ENCODE measurements at regions not wholly inside any gene's neighbourhood (a gene's known extent, or its start where the extent isn't known, plus 50 kb on each side); places are given as distances from the start of the nearest gene placed in this dataset.

- intact Hi-C loops (cut with micrococcal nuclease), result no loop called here
- H3K27me3 Mint-ChIP-seq, result no peaks in the 10 kb centered on the region
- DNase-seq, result no peak
- H3K9me3 Mint-ChIP-seq, result peaks cover 25% of the 10 kb centered on the region
- POLR2A ChIA-PET, result no interaction called here
- H3K4me3 Mint-ChIP-seq, result no peak overlapping the region
- CTCF ChIA-PET, result no interaction called here
- ATAC-seq, result no peak
- no peaks in the 10 kb centered on the region for H3K36me3 Mint-ChIP-seq (ENCODE audit: low read depth)
- H3K4me1 Mint-ChIP-seq (ENCODE audit: low read depth), result no peaks in the 10 kb centered on the region
- no peak for TF ChIP-seq CTCF (IDR thresholded peaks at IDR 0.05)
- H3K27ac Mint-ChIP-seq, result no peak overlapping the region
These were observed 461.4 kb upstream of the TYRP1 start for GRCh38 chr9:12231832-12232231.

DNA sequence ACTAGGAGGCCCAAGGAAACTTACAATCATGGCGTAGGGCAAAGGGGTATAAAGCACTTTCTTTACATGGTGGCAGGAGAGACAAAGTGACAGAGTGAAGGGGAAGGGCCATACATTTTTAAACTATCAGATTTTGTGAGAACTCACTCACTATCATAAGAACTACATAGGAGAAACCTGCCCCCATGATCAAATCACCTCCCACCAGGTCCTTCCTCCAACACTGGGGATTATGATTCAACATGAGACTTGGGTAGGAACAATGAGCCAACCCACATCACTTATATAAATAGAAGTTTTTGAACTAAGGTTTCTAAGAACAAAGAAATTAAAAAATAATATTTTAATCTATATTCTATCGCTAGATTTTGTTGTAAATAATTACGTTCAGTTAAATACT is 460.3 kb upstream of the TYRP1 start:
- H3K4me1 Mint-ChIP-seq (ENCODE audit: low read depth), result no peaks in the 10 kb centered on the region
- ATAC-seq (no peak), DNase-seq (no peak)
- peaks cover 29% of the 10 kb centered on the region for H3K9me3 Mint-ChIP-seq
- ChIA-PET POLR2A (no interaction called here), CTCF (no interaction called here)
- H3K4me3 Mint-ChIP-seq, result no peak overlapping the region
- TF ChIP-seq CTCF (IDR thresholded peaks at IDR 0.05), result no peak
- H3K27me3 Mint-ChIP-seq, result no peaks in the 10 kb centered on the region
- no peak overlapping the region for H3K27ac Mint-ChIP-seq
- intact Hi-C loops (cut with micrococcal nuclease), result no loop called here
- no peaks in the 10 kb centered on the region for H3K36me3 Mint-ChIP-seq (ENCODE audit: low read depth)

- TF ChIP-seq CTCF (IDR thresholded peaks at IDR 0.05), result no peak
- Mint-ChIP-seq H3K9me3 (peaks cover 34% of the 10 kb centered on the region), H3K27me3 (no peaks in the 10 kb centered on the region), H3K4me1 (ENCODE audit: low read depth) (no peaks in the 10 kb centered on the region), H3K36me3 (ENCODE audit: low read depth) (no peaks in the 10 kb centered on the region), H3K27ac (no peak overlapping the region), H3K4me3 (no peak overlapping the region)
- intact Hi-C loops (cut with micrococcal nuclease), result no loop called here
- ATAC-seq, result no peak
- CTCF ChIA-PET, result no interaction called here
- POLR2A ChIA-PET, result no interaction called here
- no peak for DNase-seq
These were observed 439.2 kb upstream of the TYRP1 start for GRCh38 chr9:12253941-12254340.

DNA sequence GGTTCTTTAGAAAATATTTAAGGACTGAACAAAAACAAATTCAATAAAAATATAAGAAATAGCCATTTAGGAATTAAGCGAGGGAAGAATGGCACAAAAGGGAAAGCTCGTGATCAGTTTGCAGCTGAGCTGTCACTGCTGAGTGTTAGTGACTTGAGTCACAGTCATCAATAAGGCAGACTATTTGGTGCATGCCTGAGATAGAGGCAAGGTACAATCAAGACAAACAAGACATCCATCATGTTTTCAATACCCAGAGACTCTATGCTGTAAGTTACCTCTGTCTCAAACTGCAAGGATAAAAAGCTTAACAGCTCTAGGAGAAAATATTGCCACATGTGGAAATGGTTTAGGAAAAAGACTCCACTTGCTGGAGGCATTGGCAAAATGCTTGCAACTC is 426.4 kb upstream of the TYRP1 start:
- no peaks in the 10 kb centered on the region for H3K36me3 Mint-ChIP-seq (ENCODE audit: low read depth)
- no peaks in the 10 kb centered on the region for H3K27me3 Mint-ChIP-seq
- DNase-seq, result no peak
- peaks cover 27% of the 10 kb centered on the region for H3K9me3 Mint-ChIP-seq
- TF ChIP-seq CTCF (IDR thresholded peaks at IDR 0.05), result no peak
- ChIA-PET CTCF (no interaction called here), POLR2A (no interaction called here)
- H3K27ac Mint-ChIP-seq, result no peak overlapping the region
- intact Hi-C loops (cut with micrococcal nuclease), result no loop called here
- H3K4me1 Mint-ChIP-seq (ENCODE audit: low read depth), result no peaks in the 10 kb centered on the region
- H3K4me3 Mint-ChIP-seq, result no peak overlapping the region
- no peak for ATAC-seq

GRCh38 chr9:12271421-12271891 is 421.7 kb upstream of the TYRP1 start:
- peaks cover 26% of the 10 kb centered on the region for H3K9me3 Mint-ChIP-seq
- ATAC-seq, result no peak
- DNase-seq, result no peak
- no peaks in the 10 kb centered on the region for H3K27me3 Mint-ChIP-seq
- intact Hi-C loops (cut with micrococcal nuclease), result no loop called here
- CTCF ChIA-PET, result no interaction called here
- POLR2A ChIA-PET, result no interaction called here
- no peak overlapping the region for H3K27ac Mint-ChIP-seq
- no peaks in the 10 kb centered on the region for H3K36me3 Mint-ChIP-seq (ENCODE audit: low read depth)
- no peak overlapping the region for H3K4me3 Mint-ChIP-seq
- no peak for TF ChIP-seq CTCF (IDR thresholded peaks at IDR 0.05)
- no peaks in the 10 kb centered on the region for H3K4me1 Mint-ChIP-seq (ENCODE audit: low read depth)

All from activated CD8-positive, alpha-beta T cell treated with anti-CD3 and anti-CD28 coated beads for 36 hours (primary cell).